A673 (cell line): ENCODE measurements at regions not wholly inside any gene's neighbourhood (a gene's known extent, or its start where the extent isn't known, plus 50 kb on each side); places are given as distances from the start of the nearest gene placed in this dataset.

ENCODE experiments used
- BruUV-seq: library from RNA; stranded (reverse); fragments of 400-500 nt; replicated peaks from 2 replicates; lab custom pipeline; 2021; lab: Mats Ljungman, UMichigan
- CTCF ChIA-PET: fragments of 300-600 bp; sonication (Branson Sonifier 250); formaldehyde crosslinking; loops from one replicate; lab custom pipeline; 2022; ENCODE audit warnings: antibody characterized with exemption; lab: Charles Lee
- POLR2A ChIA-PET: fragments of 300-600 bp; sonication (Branson Sonifier 250); formaldehyde crosslinking; loops from one replicate; lab custom pipeline; 2022; ENCODE audit warnings: antibody characterized with exemption; ENCODE audit not compliant: low non-redundant PET; lab: Charles Lee
- DNase-seq: peaks from one replicate; pipeline ENCODE4 v3.0.0-alpha.2; 2015; ENCODE audit warnings: low spot score
- H3K27ac ChIP-seq: fragments of 200-600 bp; sonication (generic); 2 replicates; pipeline ENCODE4 v1.5.1; 2016; ENCODE audit warnings: mixed run types, low read depth, mild to moderate bottlenecking, mixed read lengths, antibody characterized with exemption, low read length; ENCODE audit not compliant: poor library complexity, severe bottlenecking
- H3K27me3 ChIP-seq: fragments of 200-600 bp; sonication (generic); replicated peaks from 2 replicates; pipeline ENCODE4 v1.6.1; 2017; ENCODE audit warnings: mixed run types, low read depth, mild to moderate bottlenecking, mixed read lengths, antibody characterized with exemption, low read length; ENCODE audit not compliant: insufficient read depth, poor library complexity
- H3K36me3 ChIP-seq: fragments of 200-600 bp; sonication (generic); 2 replicates; pipeline ENCODE4 v1.6.1; 2016; ENCODE audit warnings: mixed run types, mild to moderate bottlenecking, mixed read lengths, antibody characterized with exemption, low read length; ENCODE audit not compliant: insufficient read depth, poor library complexity, severe bottlenecking
- H3K4me1 ChIP-seq: fragments of 200-600 bp; sonication (generic); 2 replicates; pipeline ENCODE4 v1.6.1; 2017; ENCODE audit warnings: mixed run types, mild to moderate bottlenecking, mixed read lengths, antibody characterized with exemption, low read length; ENCODE audit not compliant: insufficient read depth, poor library complexity, severe bottlenecking
- H3K4me3 ChIP-seq: fragments of 200-600 bp; sonication (generic); 2 replicates; pipeline ENCODE4 v1.5.1; 2016; ENCODE audit warnings: low read depth, mixed run types, mild to moderate bottlenecking, mixed read lengths, low read length; ENCODE audit not compliant: poor library complexity, severe bottlenecking
- H3K9me3 ChIP-seq: fragments of 200-600 bp; sonication (generic); 2 replicates; pipeline ENCODE4 v1.6.1; 2016; ENCODE audit warnings: mixed run types, low read depth, mild to moderate bottlenecking, mixed read lengths, antibody characterized with exemption, low read length; ENCODE audit not compliant: poor library complexity, severe bottlenecking
- EZH2 ChIP-seq: fragments of 200-600 bp; sonication (generic); IDR thresholded peaks from 2 replicates; pipeline ENCODE4 v1.6.1; 2017; ENCODE audit warnings: borderline replicate concordance, low read depth, mild to moderate bottlenecking, mixed read lengths, antibody characterized with exemption, low read length; ENCODE audit not compliant: poor library complexity, severe bottlenecking
- intact Hi-C: fragments of 100-400 bp; cut with micrococcal nuclease; formaldehyde crosslinking; loops from one replicate; pipeline ENCODE4 v1.10.0; 2022; ENCODE audit not compliant: unreplicated experiment
- TF ChIP-seq, protein P1 (sequence below): fragments of 300-800, 200-600 bp; sonication (generic); conservative IDR thresholded peaks from 2 replicates; pipeline ENCODE4 v1.5.1; 2017; ENCODE audit warnings: low read depth, mild to moderate bottlenecking, antibody characterized with exemption, low read length, moderate library complexity, mixed read lengths

DNA sequence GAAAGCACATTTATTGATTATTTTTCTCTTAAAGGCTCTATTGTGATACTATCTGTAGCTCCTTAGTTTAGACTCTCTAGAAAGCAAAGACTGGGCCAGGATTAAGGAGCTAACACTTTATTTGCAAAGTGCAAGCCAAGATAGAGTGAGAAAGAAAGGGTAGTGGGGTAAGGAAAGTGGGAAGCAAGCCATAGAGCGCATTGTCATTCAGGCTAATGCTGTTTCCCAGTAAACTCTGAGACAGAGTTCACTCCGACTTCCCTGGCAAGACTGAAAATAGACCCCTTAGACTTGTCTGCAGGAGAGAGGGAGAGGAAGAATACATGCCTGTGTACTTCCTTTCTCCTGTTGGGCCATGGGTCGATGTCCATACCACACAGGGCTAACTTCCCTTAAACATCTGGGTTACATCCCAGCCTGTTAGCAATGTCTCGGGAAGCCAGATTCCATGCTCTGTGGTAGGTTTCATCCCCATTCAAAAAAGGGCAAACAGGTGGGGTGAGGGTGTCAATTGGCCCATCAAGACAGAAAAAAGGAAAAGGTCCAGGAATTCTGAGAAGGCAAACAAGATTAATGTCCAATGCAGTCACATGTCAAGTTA lies 875.8 kb upstream of the CELF2 start:
- Histone ChIP-seq H3K4me3 (no peak overlapping the region), H3K36me3 (no peaks in the 10 kb centered on the region), H3K27ac (no peak overlapping the region), H3K4me1 (no peaks in the 10 kb centered on the region), H3K27me3 (no peaks in the 10 kb centered on the region), H3K9me3 (peaks cover 14% of the 10 kb centered on the region)
- no TSS peak for BruUV-seq
- ChIA-PET CTCF (no interaction called here), POLR2A (no interaction called here)
- intact Hi-C loops: no loop called here
- DNase-seq: no peak
- TF ChIP-seq EZH2: no peak
- TF ChIP-seq, protein P1, sequence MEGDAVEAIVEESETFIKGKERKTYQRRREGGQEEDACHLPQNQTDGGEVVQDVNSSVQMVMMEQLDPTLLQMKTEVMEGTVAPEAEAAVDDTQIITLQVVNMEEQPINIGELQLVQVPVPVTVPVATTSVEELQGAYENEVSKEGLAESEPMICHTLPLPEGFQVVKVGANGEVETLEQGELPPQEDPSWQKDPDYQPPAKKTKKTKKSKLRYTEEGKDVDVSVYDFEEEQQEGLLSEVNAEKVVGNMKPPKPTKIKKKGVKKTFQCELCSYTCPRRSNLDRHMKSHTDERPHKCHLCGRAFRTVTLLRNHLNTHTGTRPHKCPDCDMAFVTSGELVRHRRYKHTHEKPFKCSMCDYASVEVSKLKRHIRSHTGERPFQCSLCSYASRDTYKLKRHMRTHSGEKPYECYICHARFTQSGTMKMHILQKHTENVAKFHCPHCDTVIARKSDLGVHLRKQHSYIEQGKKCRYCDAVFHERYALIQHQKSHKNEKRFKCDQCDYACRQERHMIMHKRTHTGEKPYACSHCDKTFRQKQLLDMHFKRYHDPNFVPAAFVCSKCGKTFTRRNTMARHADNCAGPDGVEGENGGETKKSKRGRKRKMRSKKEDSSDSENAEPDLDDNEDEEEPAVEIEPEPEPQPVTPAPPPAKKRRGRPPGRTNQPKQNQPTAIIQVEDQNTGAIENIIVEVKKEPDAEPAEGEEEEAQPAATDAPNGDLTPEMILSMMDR: no peak

DNA sequence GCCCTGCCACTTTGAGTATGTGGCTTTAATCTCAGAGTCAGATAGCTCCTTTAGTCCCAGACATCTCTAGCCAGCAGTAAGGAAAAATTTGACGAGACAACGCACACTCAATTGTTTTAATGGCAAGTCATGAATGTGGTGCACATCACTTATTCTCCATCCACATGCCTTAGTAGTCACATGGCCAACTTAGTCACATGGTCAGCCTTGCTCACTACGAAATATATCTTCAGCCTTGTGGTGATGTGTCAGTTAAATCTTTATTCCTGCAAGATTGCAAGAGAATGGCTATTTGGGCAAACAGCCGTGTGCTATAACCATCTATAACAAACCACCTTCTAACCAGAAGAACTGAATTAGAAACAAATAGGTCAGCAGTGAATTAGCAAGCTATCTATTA lies 871.1 kb upstream of the CELF2 start:
- CTCF ChIA-PET: no interaction called here
- TF ChIP-seq, protein P1: no peak
- TF ChIP-seq EZH2: no peak

DNA sequence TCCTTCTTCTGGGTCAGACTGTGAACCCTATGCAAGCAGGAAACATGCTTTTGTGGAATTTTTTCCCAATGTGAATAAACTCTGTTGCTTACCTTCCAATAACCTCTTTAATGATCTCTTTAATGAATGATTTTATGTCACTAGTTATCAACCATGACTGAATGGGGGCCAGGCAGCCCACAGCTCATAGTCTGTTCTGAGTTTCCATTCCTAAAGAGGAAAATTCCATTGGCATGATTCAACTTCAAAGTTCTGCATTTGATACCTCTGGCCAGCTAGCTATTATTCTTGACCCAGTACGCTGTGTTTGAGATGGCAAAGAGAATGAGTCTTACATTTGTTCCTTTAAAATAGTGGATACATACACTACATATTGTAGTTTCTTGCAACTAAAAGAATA lies 867.8 kb upstream of the CELF2 start:
- Histone ChIP-seq H3K27me3 (no peaks in the 10 kb centered on the region), H3K4me1 (no peaks in the 10 kb centered on the region), H3K27ac (no peak overlapping the region), H3K4me3 (no peak overlapping the region), H3K9me3 (peaks cover 18% of the 10 kb centered on the region), H3K36me3 (no peaks in the 10 kb centered on the region)
- no peak for TF ChIP-seq EZH2
- TF ChIP-seq, protein P1: no peak
- ChIA-PET POLR2A (no interaction called here), CTCF (no interaction called here)
- DNase-seq: no peak
- BruUV-seq: no TSS peak
- intact Hi-C loops: no loop called here

More for the DNA sequence above, 871.1 kb upstream of the CELF2 start:
- no peaks in the 10 kb centered on the region for H3K4me1 ChIP-seq
- intact Hi-C loops: no loop called here
- POLR2A ChIA-PET: no interaction called here
- DNase-seq: no peak
- BruUV-seq: no TSS peak
- H3K27ac ChIP-seq: no peak overlapping the region
- H3K9me3 ChIP-seq: peaks cover 23% of the 10 kb centered on the region
- no peaks in the 10 kb centered on the region for H3K36me3 ChIP-seq
- no peaks in the 10 kb centered on the region for H3K27me3 ChIP-seq
- H3K4me3 ChIP-seq: no peak overlapping the region
